ENCODE measurements at regions not wholly inside any gene's neighbourhood (a gene's known extent, or its start where the extent isn't known, plus 50 kb on each side); places are given as distances from the start of the nearest gene placed in this dataset.

DNA sequence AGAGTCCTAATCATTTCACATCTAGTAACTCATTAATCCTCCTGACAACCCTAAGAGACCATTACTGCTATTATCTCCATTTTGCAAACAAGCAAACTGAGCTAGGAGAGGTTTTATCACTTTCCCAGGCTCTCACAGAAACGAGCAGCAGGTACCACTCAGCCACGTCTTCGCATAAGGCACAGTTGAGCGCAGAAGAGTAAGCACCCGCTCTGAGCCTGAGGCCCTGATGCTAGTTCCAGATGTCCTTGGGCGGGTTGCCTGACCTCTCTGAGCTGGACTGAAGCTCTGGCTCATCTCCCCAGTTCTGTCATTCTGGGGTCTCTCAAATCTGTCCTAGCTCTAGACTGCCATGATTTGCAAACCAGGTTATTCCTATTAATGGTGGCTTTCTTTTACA lies 72.6 kb upstream of the FRMD4A start:
- DNase-seq (ENCODE audit: low spot score), result no peak
- Histone ChIP-seq H3K27me3 (ENCODE audit: control insufficient read depth in 4 of 4, insufficient read depth in 4 of 4, low read length in 3 of 4) (peaks cover 0 to 2% (median 0%) of the 10 kb centered on the region in 4 donors), H3K9ac (ENCODE audit: low read depth in 1 of 2, low read length in 2 of 2) (no peak overlapping the region), H3K4me1 (ENCODE audit: control insufficient read depth in 4 of 4, insufficient read depth in 4 of 4, low read length in 3 of 4) (no peaks in the 10 kb centered on the region), H3K9me3 (ENCODE audit: control insufficient read depth in 4 of 4, low read length in 3 of 4) (no peaks in the 10 kb centered on the region), H3K4me3 (ENCODE audit: low read depth in 1 of 3, low read length in 3 of 3) (no peak overlapping the region), H3K27ac (ENCODE audit: low read depth in 1 of 2, low read length in 2 of 2) (no peak overlapping the region), H3K36me3 (ENCODE audit: control insufficient read depth in 4 of 4, insufficient read depth in 3 of 4, low read depth in 1 of 4, low read length in 3 of 4) (no peaks in the 10 kb centered on the region)
- 88% methylated on average over 6 of the region's 6 CpGs for WGBS
- TF ChIP-seq RAD21 (IDR thresholded peaks at IDR 0.05), result no peak
- no peak for TF ChIP-seq YY1 (IDR thresholded peaks at IDR 0.05)
- no peak for TF ChIP-seq FOXA1 (IDR thresholded peaks at IDR 0.05)
- TF ChIP-seq, protein P1, sequence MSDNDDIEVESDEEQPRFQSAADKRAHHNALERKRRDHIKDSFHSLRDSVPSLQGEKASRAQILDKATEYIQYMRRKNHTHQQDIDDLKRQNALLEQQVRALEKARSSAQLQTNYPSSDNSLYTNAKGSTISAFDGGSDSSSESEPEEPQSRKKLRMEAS (IDR thresholded peaks at IDR 0.05), result no peak
- TF ChIP-seq, protein P2, sequence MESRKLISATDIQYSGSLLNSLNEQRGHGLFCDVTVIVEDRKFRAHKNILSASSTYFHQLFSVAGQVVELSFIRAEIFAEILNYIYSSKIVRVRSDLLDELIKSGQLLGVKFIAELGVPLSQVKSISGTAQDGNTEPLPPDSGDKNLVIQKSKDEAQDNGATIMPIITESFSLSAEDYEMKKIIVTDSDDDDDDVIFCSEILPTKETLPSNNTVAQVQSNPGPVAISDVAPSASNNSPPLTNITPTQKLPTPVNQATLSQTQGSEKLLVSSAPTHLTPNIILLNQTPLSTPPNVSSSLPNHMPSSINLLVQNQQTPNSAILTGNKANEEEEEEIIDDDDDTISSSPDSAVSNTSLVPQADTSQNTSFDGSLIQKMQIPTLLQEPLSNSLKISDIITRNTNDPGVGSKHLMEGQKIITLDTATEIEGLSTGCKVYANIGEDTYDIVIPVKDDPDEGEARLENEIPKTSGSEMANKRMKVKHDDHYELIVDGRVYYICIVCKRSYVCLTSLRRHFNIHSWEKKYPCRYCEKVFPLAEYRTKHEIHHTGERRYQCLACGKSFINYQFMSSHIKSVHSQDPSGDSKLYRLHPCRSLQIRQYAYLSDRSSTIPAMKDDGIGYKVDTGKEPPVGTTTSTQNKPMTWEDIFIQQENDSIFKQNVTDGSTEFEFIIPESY (IDR thresholded peaks at IDR 0.05), result no peak

DNA sequence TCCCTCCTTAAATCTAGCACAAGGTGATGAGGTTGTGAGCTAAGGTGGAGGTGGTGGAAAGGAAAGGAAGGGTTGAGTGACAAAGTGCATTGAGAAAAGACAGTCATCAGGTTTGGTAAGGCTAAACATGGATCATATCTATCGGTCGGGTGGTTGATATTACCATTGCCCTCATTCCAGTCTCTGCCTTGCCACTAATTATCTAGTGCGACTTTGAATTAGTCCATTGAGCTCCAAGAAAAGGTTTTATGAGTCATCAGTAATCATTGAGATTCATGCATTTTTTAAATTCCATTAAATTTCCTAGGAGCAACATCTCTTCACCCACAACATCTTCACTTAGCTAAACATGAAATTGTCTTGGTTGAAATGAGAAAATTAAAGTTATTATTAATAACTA lies 68.9 kb upstream of the FRMD4A start:
- H3K27me3 ChIP-seq (ENCODE audit: control insufficient read depth in 4 of 4, insufficient read depth in 4 of 4, low read length in 3 of 4), result no peaks in the 10 kb centered on the region
- no peak overlapping the region for H3K4me3 ChIP-seq (ENCODE audit: low read depth in 1 of 3, low read length in 3 of 3)
- TF ChIP-seq FOXA1 (IDR thresholded peaks at IDR 0.05) (no peak), JUND (IDR thresholded peaks at IDR 0.05) (no peak), SP1 (IDR thresholded peaks at IDR 0.05) (no peak), NR2F2 (IDR thresholded peaks at IDR 0.05) (no peak), EGR1 (IDR thresholded peaks at IDR 0.05; ENCODE audit: low read depth in 2 of 2) (no peak), HNF4G (IDR thresholded peaks at IDR 0.05) (no peak), HNF4A (conservative IDR thresholded peaks at IDR 0.05) (no peak), RAD21 (IDR thresholded peaks at IDR 0.05) (no peak), YY1 (IDR thresholded peaks at IDR 0.05) (no peak), RXRA (IDR thresholded peaks at IDR 0.05) (no peak), FOXA2 (IDR thresholded peaks at IDR 0.05) (no peak), TAF1 (conservative IDR thresholded peaks at IDR 0.05) (no peak), GABPA (IDR thresholded peaks at IDR 0.05 in 1 of 2, conservative IDR thresholded peaks at IDR 0.05 in 1 of 2) (no peak)
- TF ChIP-seq, protein P2 (IDR thresholded peaks at IDR 0.05), result no peak
- TF ChIP-seq, protein P3, sequence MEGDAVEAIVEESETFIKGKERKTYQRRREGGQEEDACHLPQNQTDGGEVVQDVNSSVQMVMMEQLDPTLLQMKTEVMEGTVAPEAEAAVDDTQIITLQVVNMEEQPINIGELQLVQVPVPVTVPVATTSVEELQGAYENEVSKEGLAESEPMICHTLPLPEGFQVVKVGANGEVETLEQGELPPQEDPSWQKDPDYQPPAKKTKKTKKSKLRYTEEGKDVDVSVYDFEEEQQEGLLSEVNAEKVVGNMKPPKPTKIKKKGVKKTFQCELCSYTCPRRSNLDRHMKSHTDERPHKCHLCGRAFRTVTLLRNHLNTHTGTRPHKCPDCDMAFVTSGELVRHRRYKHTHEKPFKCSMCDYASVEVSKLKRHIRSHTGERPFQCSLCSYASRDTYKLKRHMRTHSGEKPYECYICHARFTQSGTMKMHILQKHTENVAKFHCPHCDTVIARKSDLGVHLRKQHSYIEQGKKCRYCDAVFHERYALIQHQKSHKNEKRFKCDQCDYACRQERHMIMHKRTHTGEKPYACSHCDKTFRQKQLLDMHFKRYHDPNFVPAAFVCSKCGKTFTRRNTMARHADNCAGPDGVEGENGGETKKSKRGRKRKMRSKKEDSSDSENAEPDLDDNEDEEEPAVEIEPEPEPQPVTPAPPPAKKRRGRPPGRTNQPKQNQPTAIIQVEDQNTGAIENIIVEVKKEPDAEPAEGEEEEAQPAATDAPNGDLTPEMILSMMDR (IDR thresholded peaks at IDR 0.05; ENCODE audit: low read depth, low read length, missing input control), result no peak
- TF ChIP-seq, protein P4, sequence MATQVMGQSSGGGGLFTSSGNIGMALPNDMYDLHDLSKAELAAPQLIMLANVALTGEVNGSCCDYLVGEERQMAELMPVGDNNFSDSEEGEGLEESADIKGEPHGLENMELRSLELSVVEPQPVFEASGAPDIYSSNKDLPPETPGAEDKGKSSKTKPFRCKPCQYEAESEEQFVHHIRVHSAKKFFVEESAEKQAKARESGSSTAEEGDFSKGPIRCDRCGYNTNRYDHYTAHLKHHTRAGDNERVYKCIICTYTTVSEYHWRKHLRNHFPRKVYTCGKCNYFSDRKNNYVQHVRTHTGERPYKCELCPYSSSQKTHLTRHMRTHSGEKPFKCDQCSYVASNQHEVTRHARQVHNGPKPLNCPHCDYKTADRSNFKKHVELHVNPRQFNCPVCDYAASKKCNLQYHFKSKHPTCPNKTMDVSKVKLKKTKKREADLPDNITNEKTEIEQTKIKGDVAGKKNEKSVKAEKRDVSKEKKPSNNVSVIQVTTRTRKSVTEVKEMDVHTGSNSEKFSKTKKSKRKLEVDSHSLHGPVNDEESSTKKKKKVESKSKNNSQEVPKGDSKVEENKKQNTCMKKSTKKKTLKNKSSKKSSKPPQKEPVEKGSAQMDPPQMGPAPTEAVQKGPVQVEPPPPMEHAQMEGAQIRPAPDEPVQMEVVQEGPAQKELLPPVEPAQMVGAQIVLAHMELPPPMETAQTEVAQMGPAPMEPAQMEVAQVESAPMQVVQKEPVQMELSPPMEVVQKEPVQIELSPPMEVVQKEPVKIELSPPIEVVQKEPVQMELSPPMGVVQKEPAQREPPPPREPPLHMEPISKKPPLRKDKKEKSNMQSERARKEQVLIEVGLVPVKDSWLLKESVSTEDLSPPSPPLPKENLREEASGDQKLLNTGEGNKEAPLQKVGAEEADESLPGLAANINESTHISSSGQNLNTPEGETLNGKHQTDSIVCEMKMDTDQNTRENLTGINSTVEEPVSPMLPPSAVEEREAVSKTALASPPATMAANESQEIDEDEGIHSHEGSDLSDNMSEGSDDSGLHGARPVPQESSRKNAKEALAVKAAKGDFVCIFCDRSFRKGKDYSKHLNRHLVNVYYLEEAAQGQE (IDR thresholded peaks at IDR 0.05), result no peak
- TF ChIP-seq, protein P5, sequence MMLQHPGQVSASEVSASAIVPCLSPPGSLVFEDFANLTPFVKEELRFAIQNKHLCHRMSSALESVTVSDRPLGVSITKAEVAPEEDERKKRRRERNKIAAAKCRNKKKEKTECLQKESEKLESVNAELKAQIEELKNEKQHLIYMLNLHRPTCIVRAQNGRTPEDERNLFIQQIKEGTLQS (IDR thresholded peaks at IDR 0.05), result no peak
- TF ChIP-seq, protein P1 (IDR thresholded peaks at IDR 0.05), result no peak
- no peaks in the 10 kb centered on the region for H3K36me3 ChIP-seq (ENCODE audit: control insufficient read depth in 4 of 4, insufficient read depth in 3 of 4, low read depth in 1 of 4, low read length in 3 of 4)
- 88% methylated on average over 3 of the region's 3 CpGs for WGBS
- H3K4me1 ChIP-seq (ENCODE audit: control insufficient read depth in 4 of 4, insufficient read depth in 4 of 4, low read length in 3 of 4), result no peaks in the 10 kb centered on the region
- H3K9ac ChIP-seq (ENCODE audit: low read depth in 1 of 2, low read length in 2 of 2), result no peak overlapping the region
- DNase-seq (ENCODE audit: low spot score), result no peak
- H3K9me3 ChIP-seq (ENCODE audit: control insufficient read depth in 4 of 4, low read length in 3 of 4), result no peaks in the 10 kb centered on the region
- H3K27ac ChIP-seq (ENCODE audit: low read depth in 1 of 2, low read length in 2 of 2), result no peak overlapping the region
